Transverse colon (tissue), 4 donors: ENCODE measurements at regions not wholly inside any gene's neighbourhood (a gene's known extent, or its start where the extent isn't known, plus 50 kb on each side); places are given as distances from the start of the nearest gene placed in this dataset.

Source experiments
- CTCF ChIP-seq, 5 experiments: fragments of 200-600 bp in 3 of 5; fragments of 450-650 bp in 2 of 5; sonication (generic) in 3 of 5; IDR thresholded peaks; 1 replicate in 2 of 5; 2 replicates in 3 of 5; pipeline ENCODE4 v1.5.1; 2016 to 2017; ENCODE audit warnings: antibody characterized with exemption in 5 of 5, inconsistent platforms in 3 of 5, mild to moderate bottlenecking in 2 of 5, moderate library complexity in 1 of 5
- POLR2AphosphoS5 ChIP-seq, 3 donors: sonication (generic); formaldehyde crosslinking; IDR thresholded peaks; one replicate each; pipeline ENCODE4 v1.6.1; 2016; ENCODE audit warnings: antibody characterized with exemption in 3 of 3

- TF ChIP-seq CTCF (IDR thresholded peaks at IDR 0.05): no peak
- no peak for TF ChIP-seq POLR2AphosphoS5 (IDR thresholded peaks at IDR 0.05)
These were observed 120.3 kb upstream of the VASH1 start for GRCh38 chr14:76640923-76641395.
